ENCODE measurements at regions not wholly inside any gene's neighbourhood (a gene's known extent, or its start where the extent isn't known, plus 50 kb on each side); places are given as distances from the start of the nearest gene placed in this dataset.

DNA sequence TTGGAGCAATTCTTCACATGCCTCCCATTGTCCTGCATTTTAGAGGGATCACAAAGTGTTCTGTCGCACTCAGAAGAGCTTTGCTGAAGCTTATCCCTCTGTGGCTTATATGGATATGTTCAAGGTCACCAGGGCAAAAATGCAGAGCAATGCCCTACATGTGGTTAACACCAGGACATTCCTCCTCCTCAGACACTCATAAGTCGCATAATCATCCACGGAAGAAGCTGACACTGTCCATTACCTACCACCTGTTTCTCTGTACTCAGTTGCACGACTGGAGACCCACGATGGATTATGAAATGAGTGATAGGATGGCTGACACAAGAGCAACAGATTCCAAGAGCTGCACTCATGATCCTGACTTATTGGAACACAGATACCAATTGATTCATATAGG is 68.7 kb upstream of the PRDX4 start:
- no peak for ATAC-seq
- intact Hi-C loops (cut with DNase I) = no loop called here
- WGBS, 3 donors = 52 to 63% (median 53%) methylated on average over 5 of the region's 5 CpGs
- Histone ChIP-seq H3K27me3 (ENCODE audit: insufficient read depth in 3 of 3, low read length in 2 of 3) (peaks cover 0 to 7% (median 0%) of the 10 kb centered on the region in 3 donors), H3K36me3 (ENCODE audit: insufficient read depth in 1 of 2, low read depth in 1 of 2) (no peaks in the 10 kb centered on the region), H3K4me1 (no peaks in the 10 kb centered on the region), H3K9me3 (no peaks in the 10 kb centered on the region), H3K27ac (no peak overlapping the region), H3K4me3 (no peak overlapping the region)
- TF ChIP-seq CTCF (IDR thresholded peaks at IDR 0.05) = no peak
- no peak for DNase-seq

GRCh38 chrX:23603501-23603900 is 63.8 kb upstream of the PRDX4 start:
- ATAC-seq (no peak), DNase-seq (no peak)
- Histone ChIP-seq H3K27me3 (ENCODE audit: insufficient read depth in 3 of 3, low read length in 2 of 3) (peaks cover 0 to 13% (median 0%) of the 10 kb centered on the region in 3 donors), H3K9me3 (no peaks in the 10 kb centered on the region), H3K4me3 (no peak overlapping the region), H3K27ac (no peak overlapping the region), H3K4me1 (no peaks in the 10 kb centered on the region), H3K36me3 (ENCODE audit: insufficient read depth in 1 of 2, low read depth in 1 of 2) (no peaks in the 10 kb centered on the region)
- intact Hi-C loops (cut with DNase I) = no loop called here
- no peak for TF ChIP-seq CTCF (IDR thresholded peaks at IDR 0.05)
- 40 to 67% (median 43%) methylated on average over 1 of the region's 1 CpG for WGBS, 3 donors

GRCh38 chrX:23610495-23610894 is 56.8 kb upstream of the PRDX4 start:
- no peak for DNase-seq
- WGBS, 3 donors = 70 to 91% (median 76%) methylated on average over 1 of the region's 1 CpG
- Histone ChIP-seq H3K4me1 (no peaks in the 10 kb centered on the region), H3K4me3 (no peak overlapping the region), H3K36me3 (ENCODE audit: insufficient read depth in 1 of 2, low read depth in 1 of 2) (no peaks in the 10 kb centered on the region), H3K27me3 (ENCODE audit: insufficient read depth in 3 of 3, low read length in 2 of 3) (peaks cover 0 to 9% (median 0%) of the 10 kb centered on the region in 3 donors), H3K9me3 (no peaks in the 10 kb centered on the region), H3K27ac (no peak overlapping the region)
- no peak for TF ChIP-seq CTCF (IDR thresholded peaks at IDR 0.05)
- intact Hi-C loops (cut with DNase I) = no loop called here
- no peak for ATAC-seq

GRCh38 chrX:23612846-23613245 is 54.4 kb upstream of the PRDX4 start:
- intact Hi-C loops (cut with DNase I) = no loop called here
- Histone ChIP-seq H3K9me3 (no peaks in the 10 kb centered on the region), H3K4me1 (no peaks in the 10 kb centered on the region), H3K36me3 (ENCODE audit: insufficient read depth in 1 of 2, low read depth in 1 of 2) (no peaks in the 10 kb centered on the region), H3K27ac (no peak overlapping the region), H3K27me3 (ENCODE audit: insufficient read depth in 3 of 3, low read length in 2 of 3) (no peaks in the 10 kb centered on the region), H3K4me3 (no peak overlapping the region)
- no peak for TF ChIP-seq CTCF (IDR thresholded peaks at IDR 0.05)
- no peak for ATAC-seq
- 61 to 80% (median 78%) methylated on average over 1 of the region's 1 CpG for whole genome bisulfite sequencing, 3 donors
- no peak for DNase-seq

DNA sequence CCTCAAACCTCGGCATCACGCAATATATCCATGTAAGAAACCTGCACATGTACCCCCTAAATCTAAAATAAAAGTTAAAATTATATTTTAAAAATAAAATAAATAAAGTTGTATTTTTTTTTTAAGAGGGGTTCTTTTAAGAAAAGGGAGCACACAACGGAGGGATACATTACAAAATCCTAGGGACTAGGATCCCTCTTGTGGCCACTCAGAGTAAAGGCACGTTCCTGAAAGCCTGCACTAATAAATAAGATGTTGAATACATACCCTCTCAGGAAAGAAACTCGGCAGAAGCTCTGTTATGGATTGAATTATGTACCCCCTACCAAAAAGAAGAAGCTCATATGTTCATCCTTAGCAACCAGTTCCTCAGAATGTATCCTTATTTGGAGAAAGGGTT is 50.9 kb upstream of the PRDX4 start:
- intact Hi-C loops (cut with DNase I) = no loop called here
- H3K9me3 ChIP-seq = no peaks in the 10 kb centered on the region
- WGBS, 3 donors = 42 to 45% (median 43%) methylated on average over 5 of the region's 5 CpGs
- H3K4me1 ChIP-seq = no peaks in the 10 kb centered on the region
- no peak for DNase-seq
- H3K27me3 ChIP-seq (ENCODE audit: insufficient read depth in 3 of 3, low read length in 2 of 3) = no peaks in the 10 kb centered on the region
- peak; percentile 43 for TF ChIP-seq CTCF (IDR thresholded peaks at IDR 0.05)
- no peak for ATAC-seq
- H3K27ac ChIP-seq = no peak overlapping the region
- no peaks in the 10 kb centered on the region for H3K36me3 ChIP-seq (ENCODE audit: insufficient read depth in 1 of 2, low read depth in 1 of 2)
- H3K4me3 ChIP-seq = no peak overlapping the region

Data from psoas muscle (tissue), 7 donors.